ENCODE measurements at regions not wholly inside any gene's neighbourhood (a gene's known extent, or its start where the extent isn't known, plus 50 kb on each side); places are given as distances from the start of the nearest gene placed in this dataset.

- intact Hi-C loops (cut with DNase I; ENCODE audit: low total_unique reads), result no loop called here
- no peak for DNase-seq
- no peak overlapping the region for H3K4me3 ChIP-seq
- TF ChIP-seq POLR2AphosphoS5 (IDR thresholded peaks at IDR 0.05), result no peak
- no peak for TF ChIP-seq CTCF (IDR thresholded peaks at IDR 0.05)
- TF ChIP-seq POLR2A (IDR thresholded peaks at IDR 0.05), result no peak
- TF ChIP-seq EP300 (IDR thresholded peaks at IDR 0.05), result no peak
- peaks cover 0 to 12% (median 7%) of the 10 kb centered on the region in 4 donors for H3K9me3 ChIP-seq
- H3K36me3 ChIP-seq, result no peaks in the 10 kb centered on the region
- H3K27me3 ChIP-seq, result no peaks in the 10 kb centered on the region
- WGBS, 5 donors, result 90 to 96% (median 94%) methylated on average over 4 of the region's 4 CpGs
- H3K4me1 ChIP-seq, result no peaks in the 10 kb centered on the region
- no peak overlapping the region for H3K27ac ChIP-seq
Observed at GRCh38 chr2:8043295-8043694, 638.6 kb upstream of the ID2 start.

- H3K4me3 ChIP-seq, result no peak overlapping the region
- H3K27ac ChIP-seq, result no peak overlapping the region
- 87 to 97% (median 93%) methylated on average over 4 of the region's 4 CpGs for whole genome bisulfite sequencing, 5 donors
- TF ChIP-seq POLR2A (IDR thresholded peaks at IDR 0.05) (no peak), POLR2AphosphoS5 (IDR thresholded peaks at IDR 0.05) (no peak), EP300 (IDR thresholded peaks at IDR 0.05) (no peak), CTCF (IDR thresholded peaks at IDR 0.05) (no peak)
- no peaks in the 10 kb centered on the region for H3K36me3 ChIP-seq
- peaks cover 0 to 12% (median 7%) of the 10 kb centered on the region in 4 donors for H3K9me3 ChIP-seq
- intact Hi-C loops (cut with DNase I; ENCODE audit: low total_unique reads), result no loop called here
- no peaks in the 10 kb centered on the region for H3K4me1 ChIP-seq
- no peaks in the 10 kb centered on the region for H3K27me3 ChIP-seq
- no peak for DNase-seq
Observed at GRCh38 chr2:8044046-8044594, 637.7 kb upstream of the ID2 start.

DNA sequence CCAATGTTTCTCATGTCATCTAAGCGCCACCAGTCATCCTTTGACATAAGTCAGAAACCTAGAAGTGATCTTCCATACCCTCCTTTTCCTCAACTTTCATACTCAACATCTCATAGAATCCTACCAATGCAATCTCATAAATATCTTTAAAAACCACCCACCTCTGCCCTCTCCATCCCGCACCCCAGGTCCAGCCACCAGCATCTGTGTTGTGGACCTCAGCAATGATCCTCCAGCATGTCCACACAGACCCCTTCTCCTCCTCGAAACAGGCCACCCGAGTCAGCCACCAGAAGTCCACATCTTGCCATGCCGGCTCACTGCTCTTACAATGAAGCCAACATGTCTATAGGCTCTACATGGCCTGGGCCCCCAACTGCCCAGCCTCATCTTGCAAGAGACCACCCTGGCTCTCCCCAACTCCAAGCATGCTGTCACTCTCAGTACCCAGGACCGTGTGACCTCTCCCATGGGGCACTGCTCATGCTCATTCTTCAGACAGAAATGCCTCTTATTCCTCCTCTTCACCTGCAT, 636.7 kb upstream of the ID2 start:
- WGBS, 5 donors, result 90 to 96% (median 94%) methylated on average over 6 of the region's 6 CpGs
- intact Hi-C loops (cut with DNase I; ENCODE audit: low total_unique reads), result no loop called here
- TF ChIP-seq CTCF (IDR thresholded peaks at IDR 0.05) (no peak), POLR2AphosphoS5 (IDR thresholded peaks at IDR 0.05) (no peak), POLR2A (IDR thresholded peaks at IDR 0.05) (no peak), EP300 (IDR thresholded peaks at IDR 0.05) (no peak)
- Histone ChIP-seq H3K27me3 (no peaks in the 10 kb centered on the region), H3K27ac (no peak overlapping the region), H3K4me3 (no peak overlapping the region), H3K9me3 (peaks cover 0 to 12% (median 7%) of the 10 kb centered on the region in 4 donors), H3K4me1 (no peaks in the 10 kb centered on the region), H3K36me3 (no peaks in the 10 kb centered on the region)
- no peak for DNase-seq

DNA sequence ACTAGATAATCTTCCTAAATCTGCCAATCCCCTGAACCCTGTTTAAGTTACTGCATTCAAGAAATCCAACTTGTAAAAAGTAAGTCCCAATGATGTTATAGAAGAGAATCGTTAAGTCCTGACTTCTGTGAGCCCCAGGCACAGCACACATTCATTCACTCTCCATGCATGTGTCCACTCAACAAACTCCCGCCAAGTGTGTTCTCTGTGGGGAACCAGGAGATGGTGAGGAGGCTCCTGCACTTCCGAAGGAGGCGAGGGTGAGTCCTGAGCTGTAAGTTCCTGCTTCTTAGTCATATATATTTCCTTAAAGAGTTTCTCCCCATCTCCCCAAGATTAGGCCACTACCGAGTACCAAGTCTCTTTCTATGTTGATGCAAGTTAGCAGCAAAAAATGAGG, 635.0 kb upstream of the ID2 start:
- H3K4me3 ChIP-seq, result no peak overlapping the region
- no peak for DNase-seq
- no peaks in the 10 kb centered on the region for H3K4me1 ChIP-seq
- no peaks in the 10 kb centered on the region for H3K36me3 ChIP-seq
- H3K27me3 ChIP-seq, result no peaks in the 10 kb centered on the region
- no peak overlapping the region for H3K27ac ChIP-seq
- H3K9me3 ChIP-seq, result peaks cover 0 to 8% (median 5%) of the 10 kb centered on the region in 4 donors
- WGBS, 5 donors, result 90 to 97% (median 96%) methylated on average over 5 of the region's 5 CpGs
- TF ChIP-seq POLR2AphosphoS5 (IDR thresholded peaks at IDR 0.05) (no peak), POLR2A (IDR thresholded peaks at IDR 0.05) (no peak), CTCF (IDR thresholded peaks at IDR 0.05) (no peak), EP300 (IDR thresholded peaks at IDR 0.05) (no peak)
- intact Hi-C loops (cut with DNase I; ENCODE audit: low total_unique reads), result no loop called here
